IMR-90 (cell line): ENCODE measurements at regions not wholly inside any gene's neighbourhood (a gene's known extent, or its start where the extent isn't known, plus 50 kb on each side); places are given as distances from the start of the nearest gene placed in this dataset.

Experiments
- ATAC-seq: fragments of 200-7000 bp; cut with Tn5 transposase; 2 replicates; pipeline ENCODE4 v1.9.1; 2020; ENCODE audit warnings: low read depth, mild to moderate bottlenecking, moderate library complexity
- BruUV-seq: library from RNA; stranded (reverse); fragments of 400-500 nt; replicated peaks from 2 replicates; lab custom pipeline; 2021; lab: Mats Ljungman, UMichigan
- CTCF ChIA-PET: fragments of 300-600 bp; formaldehyde crosslinking; extraction: SDS; loops from one replicate; lab custom pipeline; 2021; ENCODE audit warnings: antibody characterized with exemption; lab: Yijun Ruan, JAX
- POLR2A ChIA-PET: fragments of 300-600 bp; sonication (Branson Sonifier 250); formaldehyde crosslinking; loops from one replicate; lab custom pipeline; 2022; ENCODE audit warnings: antibody characterized with exemption; ENCODE audit not compliant: unreplicated experiment; lab: Charles Lee
- DNase-seq: peaks from one replicate; pipeline ENCODE4 v3.0.0; 2013
- H2AFZ ChIP-seq: replicated peaks from 2 replicates; pipeline ENCODE3; 2013; ENCODE audit warnings: low read length, mild to moderate bottlenecking; ENCODE audit not compliant: poor library complexity
- H2AK5ac ChIP-seq: 2 replicates; pipeline ENCODE4 v1.6.1; 2013; ENCODE audit warnings: low read depth, low read length, inconsistent platforms
- H2AK9ac ChIP-seq: replicated peaks from 2 replicates; pipeline ENCODE3; 2013; ENCODE audit warnings: mild to moderate bottlenecking, low read depth, low read length, moderate library complexity; ENCODE audit not compliant: poor library complexity
- H2BK120ac ChIP-seq: 2 replicates; pipeline ENCODE4 v1.6.1; 2013; ENCODE audit warnings: low read depth, low read length, inconsistent platforms
- H2BK15ac ChIP-seq: 3 replicates; pipeline ENCODE4 v1.6.1; 2013; ENCODE audit warnings: low read depth, low read length, inconsistent platforms
- H2BK20ac ChIP-seq: 2 replicates; pipeline ENCODE4 v1.6.1; 2013; ENCODE audit warnings: low read depth, mild to moderate bottlenecking, inconsistent platforms, low read length, moderate library complexity
- H2BK5ac ChIP-seq: 2 replicates; pipeline ENCODE4 v1.6.1; 2013; ENCODE audit warnings: mild to moderate bottlenecking, low read depth, low read length, inconsistent platforms; ENCODE audit not compliant: poor library complexity, severe bottlenecking
- H3K14ac ChIP-seq: replicated peaks from 2 replicates; pipeline ENCODE4 v1.6.1; 2013; ENCODE audit warnings: low read depth, low read length, inconsistent platforms
- H3K18ac ChIP-seq: 2 replicates; pipeline ENCODE4 v1.6.1; 2013; ENCODE audit warnings: low read depth, low read length, control low read depth
- H3K23ac ChIP-seq: 2 replicates; pipeline ENCODE4 v1.6.1; 2013; ENCODE audit warnings: low read depth, low read length, inconsistent platforms
- H3K27ac ChIP-seq: 2 replicates; pipeline ENCODE4 v1.5.1; 2013; ENCODE audit warnings: mild to moderate bottlenecking, control low read depth, low read length; ENCODE audit not compliant: insufficient read depth
- H3K27me3 ChIP-seq: 2 replicates; pipeline ENCODE4 v1.6.1; 2013; ENCODE audit warnings: low read length; ENCODE audit not compliant: control insufficient read depth, insufficient read depth
- H3K36me3 ChIP-seq: 2 replicates; pipeline ENCODE4 v1.6.1; 2013; ENCODE audit warnings: low read length, mixed read lengths; ENCODE audit not compliant: control insufficient read depth, insufficient read depth
- H3K4ac ChIP-seq: 2 replicates; pipeline ENCODE4 v1.6.1; 2013; ENCODE audit warnings: low read depth, low read length, inconsistent platforms
- H3K4me1 ChIP-seq: 2 replicates; pipeline ENCODE4 v1.6.1; 2013; ENCODE audit warnings: low read length, mixed read lengths; ENCODE audit not compliant: control insufficient read depth, insufficient read depth
- H3K4me2 ChIP-seq: 2 replicates; pipeline ENCODE4 v1.6.1; 2013; ENCODE audit warnings: low read depth, mild to moderate bottlenecking, control low read depth, low read length, moderate library complexity
- H3K4me3 ChIP-seq: 2 replicates; pipeline ENCODE4 v1.5.1; 2013; ENCODE audit warnings: low read depth, mild to moderate bottlenecking, control low read depth, low read length, moderate library complexity; ENCODE audit not compliant: insufficient read depth
- H3K56ac ChIP-seq: 2 replicates; pipeline ENCODE4 v1.6.1; 2013; ENCODE audit warnings: low read length, inconsistent platforms; ENCODE audit not compliant: insufficient read depth; ENCODE audit errors: extremely low read depth
- H3K79me1 ChIP-seq, 2 experiments: 2 replicates each; pipeline ENCODE4 v1.6.1; 2013; ENCODE audit warnings: low read length in 2 of 2, inconsistent platforms in 1 of 2, low read depth in 1 of 2
- H3K9ac ChIP-seq: 2 replicates; pipeline ENCODE4 v1.6.1; 2013; ENCODE audit warnings: low read depth, low read length, control low read depth
- H3K9me1 ChIP-seq: 2 replicates; pipeline ENCODE4 v1.6.1; 2013; ENCODE audit warnings: low read length, inconsistent platforms; ENCODE audit not compliant: insufficient read depth
- H3K9me3 ChIP-seq: 2 replicates; pipeline ENCODE4 v1.6.1; 2013; ENCODE audit warnings: low read length; ENCODE audit not compliant: control insufficient read depth, insufficient read depth
- H4K20me1 ChIP-seq: 2 replicates; pipeline ENCODE4 v1.6.1; 2013; ENCODE audit warnings: low read length, inconsistent platforms; ENCODE audit not compliant: insufficient read depth
- H4K5ac ChIP-seq: 2 replicates; pipeline ENCODE4 v1.6.1; 2013; ENCODE audit warnings: mild to moderate bottlenecking, low read depth, low read length, control low read depth
- H4K8ac ChIP-seq, 2 experiments: 2 replicates each; pipeline ENCODE4 v1.6.1; 2013; ENCODE audit warnings: low read depth in 2 of 2, low read length in 2 of 2, control low read depth in 1 of 2, inconsistent platforms in 1 of 2
- H4K91ac ChIP-seq: 2 replicates; pipeline ENCODE4 v1.6.1; 2013; ENCODE audit warnings: low read depth, low read length, inconsistent platforms; ENCODE audit not compliant: insufficient read depth
- BHLHE40 ChIP-seq: fragments of 150-350 bp; IDR thresholded peaks from 2 replicates; pipeline ENCODE4 v1.6.1; 2016; ENCODE audit warnings: mild to moderate bottlenecking, low read depth, low read length
- CHD1 ChIP-seq: IDR thresholded peaks from 2 replicates; pipeline ENCODE4 v1.6.1; 2012; ENCODE audit warnings: low read depth, low read length, improper control_type of control experiment
- ELK1 ChIP-seq: fragments of 150-350 bp; IDR thresholded peaks from 2 replicates; pipeline ENCODE4 v1.6.1; 2016; ENCODE audit warnings: low read depth, mild to moderate bottlenecking, low read length, moderate library complexity, borderline replicate concordance
- MXI1 ChIP-seq: IDR thresholded peaks from 2 replicates; pipeline ENCODE4 v1.6.1; 2012; ENCODE audit warnings: low read depth, mild to moderate bottlenecking, low read length, moderate library complexity, borderline replicate concordance
- USF2 ChIP-seq: fragments of 150-350 bp; IDR thresholded peaks from 2 replicates; pipeline ENCODE4 v1.6.1; 2017; ENCODE audit warnings: mild to moderate bottlenecking, antibody characterized with exemption, low read length, low read depth
- WGBS, 2 experiments: methylation state at CpG; one replicate each; pipeline versions ENCODE4 v1.1.5 to v1.1.7; 2013; ENCODE audit warnings: missing lambda C conversion rate in 2 of 2; ENCODE audit not compliant: insufficient read length in 1 of 2; ENCODE audit errors: extremely low coverage in 2 of 2; 5-methylcytosine and 5-hydroxymethylcytosine counted together
- dilution Hi-C: fragments of 300-500 bp; cut with HindIII; formaldehyde crosslinking; loops from one replicate; pipeline ENCODE4 v1.14.3; 2018; ENCODE audit warnings: low sequenced_read_pairs; ENCODE audit not compliant: unreplicated experiment
- in situ Hi-C: fragments of 300-500 bp; cut with MboI; formaldehyde crosslinking; loops from 3 replicates; pipeline ENCODE4 v1.14.3; 2019; ENCODE audit warnings: low sequenced_read_pairs, inconsistent platforms, mixed read lengths
- intact Hi-C: fragments of 100-400 bp; cut with micrococcal nuclease; formaldehyde crosslinking; loops from 2 replicates; pipeline ENCODE4 v1.10.0; 2022

DNA sequence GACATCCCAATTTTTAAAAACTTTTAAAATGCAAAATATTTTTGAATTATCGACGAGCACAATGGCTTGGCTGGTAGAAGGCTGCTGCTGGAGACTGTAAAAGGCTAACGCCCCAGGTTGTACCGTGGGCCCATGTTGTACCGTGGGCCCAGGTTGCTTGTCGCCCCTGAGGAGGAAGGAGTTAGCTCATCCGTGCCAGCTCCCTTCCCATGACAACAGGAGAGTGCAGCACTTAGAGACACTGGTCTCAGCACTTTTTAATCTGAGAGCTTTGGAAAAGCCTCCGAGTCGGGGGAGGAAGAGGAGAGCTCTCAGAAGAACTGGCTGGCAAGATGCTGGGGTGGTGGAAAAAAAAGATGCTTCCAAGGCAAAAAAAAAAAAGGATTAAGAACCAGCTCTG, 50.3 kb upstream of the CACNA1A start:
- TF ChIP-seq MXI1 (no peak), USF2 (no peak), CHD1 (no peak), ELK1 (no peak), BHLHE40 (no peak)
- no peak overlapping the region for H3K9ac ChIP-seq
- no peaks in the 10 kb centered on the region for H3K4me1 ChIP-seq
- no peak overlapping the region for H2BK20ac ChIP-seq
- no peak overlapping the region for H2AK5ac ChIP-seq
- no peak overlapping the region for H4K5ac ChIP-seq
- no peak overlapping the region for H2BK15ac ChIP-seq
- H3K14ac ChIP-seq, result no peak overlapping the region
- WGBS, 2 experiments, result 53% methylated on average over 4 of the region's 9 CpGs; no CpG with 5 or more reads in 1 of the 2 experiments
- no peak overlapping the region for H3K4me2 ChIP-seq
- POLR2A ChIA-PET, result no interaction called here
- no peak overlapping the region for H3K27ac ChIP-seq
- dilution Hi-C loops (no loop called here), in situ Hi-C loops (no loop called here), intact Hi-C loops (no loop called here)
- H3K9me3 ChIP-seq, result no peaks in the 10 kb centered on the region; the same call in none of the 2 replicates
- H3K23ac ChIP-seq, result no peak overlapping the region
- no peak overlapping the region for H3K4ac ChIP-seq
- no peak overlapping the region for H2BK120ac ChIP-seq
- no peaks in the 10 kb centered on the region for H3K36me3 ChIP-seq
- no peaks in the 10 kb centered on the region for H4K20me1 ChIP-seq
- CTCF ChIA-PET, result interaction anchor here (0.7 kb wide), 1 partner anchor 287 kb away, joined by 6 read pairs; no protein-coding TSS in a partner anchor
- H3K4me3 ChIP-seq, result no peak overlapping the region
- peaks cover 19% of the 10 kb centered on the region for H3K27me3 ChIP-seq
- no peak overlapping the region for H3K18ac ChIP-seq
- ATAC-seq (no peak), DNase-seq (no peak)
- no peak overlapping the region for H4K91ac ChIP-seq
- no peak overlapping the region for H2AK9ac ChIP-seq
- no peak overlapping the region for H2BK5ac ChIP-seq
- no peak overlapping the region for H3K56ac ChIP-seq
- H3K79me1 ChIP-seq, result no peaks in the 10 kb centered on the region
- no peak overlapping the region for H4K8ac ChIP-seq
- H3K9me1 ChIP-seq, result no peaks in the 10 kb centered on the region
- BruUV-seq, result no TSS peak
- H2AFZ ChIP-seq, result no peak overlapping the region
